Vagina (tissue), 2 donors: ENCODE measurements at regions not wholly inside any gene's neighbourhood (a gene's known extent, or its start where the extent isn't known, plus 50 kb on each side); places are given as distances from the start of the nearest gene placed in this dataset.

Experiments
- POLR2A ChIP-seq, 2 donors: fragments of 450-650 bp; IDR thresholded peaks; one replicate each; pipeline ENCODE4 v1.6.1; 2017; ENCODE audit warnings: antibody characterized with exemption in 2 of 2, mild to moderate bottlenecking in 2 of 2, moderate library complexity in 2 of 2
- POLR2AphosphoS5 ChIP-seq, 2 donors: sonication (generic); formaldehyde crosslinking; IDR thresholded peaks; one replicate each; pipeline ENCODE4 v1.9.0; 2017; ENCODE audit warnings: antibody characterized with exemption in 2 of 2, mild to moderate bottlenecking in 2 of 2, low read depth in 1 of 2; ENCODE audit not compliant: insufficient read depth in 1 of 2
- TF ChIP-seq, protein P1 (sequence below), 3 experiments: fragments of 450-650 bp in 2 of 3; fragments of 200-600 bp in 1 of 3; sonication (generic) in 1 of 3; IDR thresholded peaks; one replicate each; pipeline ENCODE4 v1.5.1; 2017 to 2019; ENCODE audit warnings: antibody characterized with exemption in 3 of 3, mild to moderate bottlenecking in 2 of 3, moderate library complexity in 2 of 3

DNA sequence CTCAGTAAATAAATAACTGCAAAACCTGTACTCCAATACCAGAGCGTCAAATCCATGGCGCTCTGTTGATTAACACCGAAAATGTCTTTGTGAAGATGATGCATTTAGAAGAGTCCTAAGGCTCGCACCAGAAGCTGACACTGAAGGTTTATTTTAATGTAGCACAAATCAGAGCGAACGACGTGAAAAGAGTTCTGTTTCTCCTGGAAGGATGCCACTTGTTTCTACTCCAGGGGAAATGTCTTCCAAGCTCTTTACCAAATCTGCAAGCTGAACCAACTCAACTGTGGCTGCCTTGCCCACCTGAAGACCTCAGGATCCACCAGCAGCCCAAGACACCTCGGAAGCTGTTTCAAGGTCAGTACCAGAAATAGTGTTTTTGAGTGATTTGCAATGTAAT, 194.4 kb upstream of the MAF start:
- TF ChIP-seq, protein P1, sequence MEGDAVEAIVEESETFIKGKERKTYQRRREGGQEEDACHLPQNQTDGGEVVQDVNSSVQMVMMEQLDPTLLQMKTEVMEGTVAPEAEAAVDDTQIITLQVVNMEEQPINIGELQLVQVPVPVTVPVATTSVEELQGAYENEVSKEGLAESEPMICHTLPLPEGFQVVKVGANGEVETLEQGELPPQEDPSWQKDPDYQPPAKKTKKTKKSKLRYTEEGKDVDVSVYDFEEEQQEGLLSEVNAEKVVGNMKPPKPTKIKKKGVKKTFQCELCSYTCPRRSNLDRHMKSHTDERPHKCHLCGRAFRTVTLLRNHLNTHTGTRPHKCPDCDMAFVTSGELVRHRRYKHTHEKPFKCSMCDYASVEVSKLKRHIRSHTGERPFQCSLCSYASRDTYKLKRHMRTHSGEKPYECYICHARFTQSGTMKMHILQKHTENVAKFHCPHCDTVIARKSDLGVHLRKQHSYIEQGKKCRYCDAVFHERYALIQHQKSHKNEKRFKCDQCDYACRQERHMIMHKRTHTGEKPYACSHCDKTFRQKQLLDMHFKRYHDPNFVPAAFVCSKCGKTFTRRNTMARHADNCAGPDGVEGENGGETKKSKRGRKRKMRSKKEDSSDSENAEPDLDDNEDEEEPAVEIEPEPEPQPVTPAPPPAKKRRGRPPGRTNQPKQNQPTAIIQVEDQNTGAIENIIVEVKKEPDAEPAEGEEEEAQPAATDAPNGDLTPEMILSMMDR (IDR thresholded peaks at IDR 0.05), result no peak
- TF ChIP-seq POLR2AphosphoS5 (IDR thresholded peaks at IDR 0.05; ENCODE audit: insufficient read depth in 1 of 2, low read depth in 1 of 2) (no peak), POLR2A (IDR thresholded peaks at IDR 0.05) (no peak)
